MCF 10A (cell line): ENCODE measurements at regions not wholly inside any gene's neighbourhood (a gene's known extent, or its start where the extent isn't known, plus 50 kb on each side); places are given as distances from the start of the nearest gene placed in this dataset.

Experiments
- BruUV-seq: library from RNA; stranded (reverse); fragments of 400-500 nt; replicated peaks from 2 replicates; lab custom pipeline; 2021; lab: Mats Ljungman, UMichigan
- CTCF ChIA-PET: fragments of 300-600 bp; sonication (Branson Sonifier 250); formaldehyde crosslinking; extraction: SDS; loops from one replicate; lab custom pipeline; 2021; ENCODE audit warnings: antibody characterized with exemption, inconsistent platforms; lab: Yijun Ruan, JAX
- POLR2A ChIA-PET: fragments of 300-600, 350-650 bp; sonication (Branson Sonifier 250); formaldehyde crosslinking; extraction: SDS; loops from one replicate; lab custom pipeline; 2020; ENCODE audit warnings: antibody characterized with exemption, inconsistent platforms; lab: Yijun Ruan, JAX
- DNase-seq: peaks from one replicate; pipeline ENCODE4 v3.0.0-alpha.2; 2018; ENCODE audit not compliant: unreplicated experiment
- H3K27ac Mint-ChIP-seq: one replicate; pipeline ENCODE4 v1.8.0; 2022; ENCODE audit warnings: mild to moderate bottlenecking, low read depth, mixed read lengths; ENCODE audit not compliant: unreplicated experiment
- H3K27me3 Mint-ChIP-seq: one replicate; pipeline ENCODE4 v1.8.0; 2022; ENCODE audit warnings: mixed read lengths; ENCODE audit not compliant: insufficient read depth, unreplicated experiment
- H3K36me3 Mint-ChIP-seq: one replicate; pipeline ENCODE4 v1.8.0; 2022; ENCODE audit warnings: mild to moderate bottlenecking, moderate library complexity, mixed read lengths; ENCODE audit not compliant: insufficient read depth, unreplicated experiment
- H3K4me1 Mint-ChIP-seq: one replicate; pipeline ENCODE4 v1.8.0; 2022; ENCODE audit warnings: mixed read lengths; ENCODE audit not compliant: insufficient read depth, unreplicated experiment
- H3K4me3 Mint-ChIP-seq: one replicate; pipeline ENCODE4 v1.8.0; 2022; ENCODE audit warnings: mild to moderate bottlenecking, moderate library complexity, mixed read lengths; ENCODE audit not compliant: unreplicated experiment
- H3K9me3 Mint-ChIP-seq: one replicate; pipeline ENCODE4 v1.8.0; 2022; ENCODE audit warnings: mixed read lengths; ENCODE audit not compliant: unreplicated experiment
- CTCF ChIP-seq: fragments of 200-600 bp; IDR thresholded peaks from one replicate; pipeline ENCODE4 v1.8.0; 2022; ENCODE audit warnings: antibody characterized with exemption, mild to moderate bottlenecking; ENCODE audit not compliant: unreplicated experiment
- intact Hi-C: fragments of 100-400 bp; cut with micrococcal nuclease; formaldehyde crosslinking; loops from 2 replicates; pipeline ENCODE4 v1.14.1; 2022

GRCh38 chr2:22037274-22037673 lies 913.5 kb downstream of the TDRD15 start:
- H3K4me3 Mint-ChIP-seq = no peak overlapping the region
- no peak for TF ChIP-seq CTCF
- no peak for DNase-seq
- H3K9me3 Mint-ChIP-seq = peaks cover 17% of the 10 kb centered on the region
- H3K4me1 Mint-ChIP-seq = no peaks in the 10 kb centered on the region
- no TSS peak for BruUV-seq
- intact Hi-C loops = no loop called here
- no peaks in the 10 kb centered on the region for H3K36me3 Mint-ChIP-seq
- ChIA-PET CTCF (interaction anchor here (0.5 kb wide), 1 partner anchor 9 kb away, joined by 3 read pairs; no protein-coding TSS in a partner anchor), POLR2A (no interaction called here)
- no peak overlapping the region for H3K27ac Mint-ChIP-seq
- H3K27me3 Mint-ChIP-seq = no peaks in the 10 kb centered on the region

GRCh38 chr2:22043784-22044183 lies 920.0 kb downstream of the TDRD15 start:
- ChIA-PET POLR2A (no interaction called here), CTCF (no interaction called here)
- Mint-ChIP-seq H3K36me3 (no peaks in the 10 kb centered on the region), H3K27ac (no peak overlapping the region), H3K4me1 (no peaks in the 10 kb centered on the region), H3K4me3 (no peak overlapping the region), H3K9me3 (peaks cover 19% of the 10 kb centered on the region), H3K27me3 (no peaks in the 10 kb centered on the region)
- BruUV-seq = no TSS peak
- DNase-seq = no peak
- TF ChIP-seq CTCF = no peak
- intact Hi-C loops = no loop called here

- Mint-ChIP-seq H3K4me3 (no peak overlapping the region), H3K4me1 (no peaks in the 10 kb centered on the region), H3K36me3 (no peaks in the 10 kb centered on the region), H3K9me3 (peaks cover 17% of the 10 kb centered on the region), H3K27me3 (no peaks in the 10 kb centered on the region), H3K27ac (no peak overlapping the region)
- ChIA-PET CTCF (no interaction called here), POLR2A (no interaction called here)
- no peak for DNase-seq
- no TSS peak for BruUV-seq
- intact Hi-C loops = no loop called here
- no peak for TF ChIP-seq CTCF
Measured at GRCh38 chr2:22055784-22056620, 932.2 kb downstream of the TDRD15 start.

GRCh38 chr2:22056621-22057132 lies 932.9 kb downstream of the TDRD15 start:
- Mint-ChIP-seq H3K27me3 (no peaks in the 10 kb centered on the region), H3K9me3 (peaks cover 10% of the 10 kb centered on the region), H3K4me1 (no peaks in the 10 kb centered on the region), H3K27ac (no peak overlapping the region), H3K4me3 (no peak overlapping the region), H3K36me3 (no peaks in the 10 kb centered on the region)
- intact Hi-C loops = no loop called here
- POLR2A ChIA-PET = no interaction called here
- CTCF ChIA-PET = interaction anchor here (0.6 kb wide), 1 partner anchor 273 kb away, joined by 3 read pairs; no protein-coding TSS in a partner anchor
- BruUV-seq = no TSS peak
- no peak for TF ChIP-seq CTCF
- no peak for DNase-seq
